ENCODE measurements at regions not wholly inside any gene's neighbourhood (a gene's known extent, or its start where the extent isn't known, plus 50 kb on each side); places are given as distances from the start of the nearest gene placed in this dataset.

GRCh38 chr17:70787721-70788300, 618.5 kb downstream of the KCNJ2 start:
- TF ChIP-seq, protein P1, sequence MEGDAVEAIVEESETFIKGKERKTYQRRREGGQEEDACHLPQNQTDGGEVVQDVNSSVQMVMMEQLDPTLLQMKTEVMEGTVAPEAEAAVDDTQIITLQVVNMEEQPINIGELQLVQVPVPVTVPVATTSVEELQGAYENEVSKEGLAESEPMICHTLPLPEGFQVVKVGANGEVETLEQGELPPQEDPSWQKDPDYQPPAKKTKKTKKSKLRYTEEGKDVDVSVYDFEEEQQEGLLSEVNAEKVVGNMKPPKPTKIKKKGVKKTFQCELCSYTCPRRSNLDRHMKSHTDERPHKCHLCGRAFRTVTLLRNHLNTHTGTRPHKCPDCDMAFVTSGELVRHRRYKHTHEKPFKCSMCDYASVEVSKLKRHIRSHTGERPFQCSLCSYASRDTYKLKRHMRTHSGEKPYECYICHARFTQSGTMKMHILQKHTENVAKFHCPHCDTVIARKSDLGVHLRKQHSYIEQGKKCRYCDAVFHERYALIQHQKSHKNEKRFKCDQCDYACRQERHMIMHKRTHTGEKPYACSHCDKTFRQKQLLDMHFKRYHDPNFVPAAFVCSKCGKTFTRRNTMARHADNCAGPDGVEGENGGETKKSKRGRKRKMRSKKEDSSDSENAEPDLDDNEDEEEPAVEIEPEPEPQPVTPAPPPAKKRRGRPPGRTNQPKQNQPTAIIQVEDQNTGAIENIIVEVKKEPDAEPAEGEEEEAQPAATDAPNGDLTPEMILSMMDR (IDR thresholded peaks at IDR 0.05) = no peak
- TF ChIP-seq TCF7L2 (IDR thresholded peaks at IDR 0.05; ENCODE audit: low read depth, low read length) (no peak), SIN3A (IDR thresholded peaks at IDR 0.05; ENCODE audit: borderline replicate concordance, insufficient read depth, low read depth, low read length) (no peak), POLR2AphosphoS5 (IDR thresholded peaks at IDR 0.05; ENCODE audit: low read depth, low read length) (no peak)
- TF ChIP-seq, protein P2, sequence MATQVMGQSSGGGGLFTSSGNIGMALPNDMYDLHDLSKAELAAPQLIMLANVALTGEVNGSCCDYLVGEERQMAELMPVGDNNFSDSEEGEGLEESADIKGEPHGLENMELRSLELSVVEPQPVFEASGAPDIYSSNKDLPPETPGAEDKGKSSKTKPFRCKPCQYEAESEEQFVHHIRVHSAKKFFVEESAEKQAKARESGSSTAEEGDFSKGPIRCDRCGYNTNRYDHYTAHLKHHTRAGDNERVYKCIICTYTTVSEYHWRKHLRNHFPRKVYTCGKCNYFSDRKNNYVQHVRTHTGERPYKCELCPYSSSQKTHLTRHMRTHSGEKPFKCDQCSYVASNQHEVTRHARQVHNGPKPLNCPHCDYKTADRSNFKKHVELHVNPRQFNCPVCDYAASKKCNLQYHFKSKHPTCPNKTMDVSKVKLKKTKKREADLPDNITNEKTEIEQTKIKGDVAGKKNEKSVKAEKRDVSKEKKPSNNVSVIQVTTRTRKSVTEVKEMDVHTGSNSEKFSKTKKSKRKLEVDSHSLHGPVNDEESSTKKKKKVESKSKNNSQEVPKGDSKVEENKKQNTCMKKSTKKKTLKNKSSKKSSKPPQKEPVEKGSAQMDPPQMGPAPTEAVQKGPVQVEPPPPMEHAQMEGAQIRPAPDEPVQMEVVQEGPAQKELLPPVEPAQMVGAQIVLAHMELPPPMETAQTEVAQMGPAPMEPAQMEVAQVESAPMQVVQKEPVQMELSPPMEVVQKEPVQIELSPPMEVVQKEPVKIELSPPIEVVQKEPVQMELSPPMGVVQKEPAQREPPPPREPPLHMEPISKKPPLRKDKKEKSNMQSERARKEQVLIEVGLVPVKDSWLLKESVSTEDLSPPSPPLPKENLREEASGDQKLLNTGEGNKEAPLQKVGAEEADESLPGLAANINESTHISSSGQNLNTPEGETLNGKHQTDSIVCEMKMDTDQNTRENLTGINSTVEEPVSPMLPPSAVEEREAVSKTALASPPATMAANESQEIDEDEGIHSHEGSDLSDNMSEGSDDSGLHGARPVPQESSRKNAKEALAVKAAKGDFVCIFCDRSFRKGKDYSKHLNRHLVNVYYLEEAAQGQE (IDR thresholded peaks at IDR 0.05; ENCODE audit: insufficient read depth in 1 of 2, low read depth in 2 of 2, low read length in 1 of 2) = no peak

Data from Panc1 (cell line).